NB4 (cell line): ENCODE measurements at regions not wholly inside any gene's neighbourhood (a gene's known extent, or its start where the extent isn't known, plus 50 kb on each side); places are given as distances from the start of the nearest gene placed in this dataset.

Experiments
- CTCF ChIP-seq: IDR thresholded peaks from one replicate; pipeline ENCODE4 v1.5.1; 2012; ENCODE audit warnings: low read depth, low read length
- POLR2A ChIP-seq: IDR thresholded peaks from 2 replicates; pipeline ENCODE4 v1.6.1; 2011; ENCODE audit warnings: mild to moderate bottlenecking; ENCODE audit not compliant: insufficient read length; ENCODE audit errors: extremely low read depth

GRCh38 chr18:54440292-54440691 is 82.6 kb downstream of the C18orf54 start:
- TF ChIP-seq CTCF (no peak), POLR2A (no peak)
